CD4-positive, alpha-beta T cell treated with Interleukin-17A for 4 hours (primary cell): ENCODE measurements at regions not wholly inside any gene's neighbourhood (a gene's known extent, or its start where the extent isn't known, plus 50 kb on each side); places are given as distances from the start of the nearest gene placed in this dataset.

ENCODE experiments used
- DNase-seq: peaks from one replicate; pipeline ENCODE4 v3.0.0-alpha.2; 2020; ENCODE audit warnings: mixed read lengths

DNA sequence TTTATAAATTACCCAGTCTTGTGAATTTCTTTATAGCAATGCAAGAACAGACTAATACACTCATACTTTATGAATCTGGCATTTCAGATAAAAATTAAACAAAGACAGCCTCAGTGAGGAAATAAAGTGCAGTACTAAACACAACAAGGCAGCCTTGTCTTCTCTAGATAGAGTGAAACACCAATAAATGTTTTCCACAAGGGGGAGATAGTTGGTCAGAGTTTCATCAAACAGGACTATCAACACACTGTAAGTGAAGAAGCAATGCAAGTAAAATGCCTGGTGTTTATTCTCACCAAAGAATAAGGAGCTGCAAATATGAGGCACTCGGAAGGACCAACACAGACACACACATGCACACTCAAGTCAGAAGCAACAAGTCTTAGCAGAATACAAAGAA, 62.8 kb downstream of the FAM9B start:
- DNase-seq = no peak

DNA sequence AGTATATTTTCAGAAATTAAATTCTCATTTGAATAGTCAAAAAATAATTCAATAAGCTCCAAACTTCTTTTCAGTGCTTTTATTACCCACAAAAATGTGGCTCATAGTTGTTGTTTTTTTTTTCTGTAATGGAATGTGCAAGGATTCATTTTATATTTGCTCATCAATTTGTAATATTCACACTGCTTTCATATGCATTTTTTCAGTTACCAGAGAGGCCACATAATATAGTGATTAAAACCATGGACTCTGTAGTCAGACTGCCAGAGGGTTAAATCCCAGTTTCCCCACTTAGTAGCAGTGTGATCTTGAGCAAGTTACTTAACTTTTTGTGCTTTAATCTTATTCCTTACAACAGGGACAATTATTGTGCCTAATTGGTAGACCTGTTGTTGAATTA, 64.5 kb downstream of the FAM9B start:
- DNase-seq = no peak

DNA sequence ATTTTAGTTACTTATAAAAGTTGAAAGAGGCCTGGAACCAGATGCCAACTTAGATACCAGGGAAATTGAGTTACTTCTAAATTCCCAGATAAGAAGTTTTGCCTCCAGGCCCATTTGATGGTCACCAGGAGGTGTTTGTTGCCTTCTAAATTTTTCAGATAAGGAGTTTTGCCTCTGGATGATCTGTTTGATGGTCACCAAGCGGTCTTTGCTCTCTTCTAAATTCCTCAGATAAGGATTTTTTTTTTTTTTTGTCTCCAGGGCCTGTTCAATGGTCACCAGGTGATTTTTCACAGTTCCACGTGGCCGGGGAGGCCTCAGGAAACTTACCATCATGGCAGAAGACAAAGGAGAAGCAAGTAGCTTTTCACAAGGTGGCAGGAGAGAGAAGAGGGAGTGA, 66.5 kb downstream of the FAM9B start:
- DNase-seq = no peak

DNA sequence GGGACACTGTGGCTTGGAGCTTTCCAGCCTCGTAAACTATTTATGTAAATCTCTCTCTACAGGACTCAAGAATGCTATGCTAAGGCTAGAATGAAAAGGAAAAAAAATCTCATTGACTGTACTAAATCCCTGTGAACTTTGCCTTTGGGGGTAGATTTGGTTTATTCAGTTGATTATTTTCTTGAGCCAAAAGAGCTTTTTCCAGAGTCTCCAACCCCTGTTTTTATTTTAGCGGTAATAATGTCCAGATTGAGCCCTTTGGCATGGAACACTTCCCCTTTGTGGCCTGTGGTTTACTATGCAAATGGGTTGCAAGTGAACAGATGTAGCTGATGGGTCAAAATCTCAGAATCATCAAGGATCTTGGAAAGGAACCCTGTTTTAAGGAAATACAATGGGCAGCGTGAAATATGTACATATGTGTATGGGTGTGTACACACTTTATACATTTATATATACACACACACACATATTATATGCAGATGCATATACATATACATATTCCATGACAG, 72.9 kb downstream of the FAM9B start:
- no peak for DNase-seq

DNA sequence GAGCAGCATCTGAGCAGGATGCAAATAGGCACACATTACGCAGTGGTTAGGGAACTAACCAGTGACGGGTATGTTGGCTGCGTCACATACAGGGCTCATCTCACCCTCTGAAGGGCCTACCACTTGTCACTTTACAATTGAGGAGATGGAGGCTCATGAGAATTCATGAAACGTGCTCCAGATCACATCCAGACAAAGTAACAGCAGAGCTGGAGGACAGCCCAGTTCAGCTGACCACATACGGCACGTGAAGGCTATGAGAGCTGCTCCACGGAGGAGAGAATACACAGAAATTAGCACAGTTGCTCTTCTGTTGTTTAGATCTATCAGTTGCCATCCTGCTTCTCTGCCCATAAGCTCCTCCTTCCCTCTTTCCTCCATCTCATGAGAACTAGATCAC, 78.4 kb downstream of the FAM9B start:
- no peak for DNase-seq

DNA sequence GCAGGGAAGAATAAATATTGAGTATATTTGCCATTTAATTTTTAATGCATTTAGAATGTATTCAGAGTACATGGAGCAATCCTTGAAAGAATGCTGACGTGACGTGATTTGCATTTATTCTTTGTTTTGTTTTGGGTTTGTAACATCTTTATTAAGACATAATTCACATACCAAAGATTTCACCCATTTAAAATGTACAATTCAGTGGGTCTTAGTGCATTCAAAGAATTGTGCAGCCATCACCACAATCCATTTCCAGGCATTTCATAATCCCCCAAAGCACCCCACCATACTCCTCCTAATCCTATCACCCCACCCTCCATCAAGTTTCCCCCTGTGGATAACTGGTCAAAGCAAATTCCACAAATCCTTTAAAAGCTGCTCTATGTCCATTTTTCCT, 87.4 kb downstream of the FAM9B start:
- DNase-seq = no peak

DNA sequence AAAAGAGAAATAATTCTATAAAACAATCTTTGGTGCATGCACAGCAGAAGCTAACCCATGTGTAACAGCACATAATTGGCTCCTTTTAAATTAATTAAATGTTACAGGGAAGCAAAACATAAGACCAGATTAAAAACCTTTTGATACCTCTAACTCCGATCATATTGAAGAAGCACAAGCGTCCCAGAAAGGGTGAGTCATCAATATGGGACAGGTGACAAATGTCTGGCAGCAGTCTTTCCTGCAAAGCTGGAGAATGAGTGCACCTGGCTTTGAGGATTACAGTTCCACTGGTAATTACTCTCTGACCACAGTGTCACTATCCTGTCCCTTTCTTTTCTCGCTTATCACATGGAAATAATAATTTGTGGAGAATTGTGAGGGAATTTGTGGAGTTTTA, 94.6 kb downstream of the FAM9B start:
- DNase-seq = no peak

DNA sequence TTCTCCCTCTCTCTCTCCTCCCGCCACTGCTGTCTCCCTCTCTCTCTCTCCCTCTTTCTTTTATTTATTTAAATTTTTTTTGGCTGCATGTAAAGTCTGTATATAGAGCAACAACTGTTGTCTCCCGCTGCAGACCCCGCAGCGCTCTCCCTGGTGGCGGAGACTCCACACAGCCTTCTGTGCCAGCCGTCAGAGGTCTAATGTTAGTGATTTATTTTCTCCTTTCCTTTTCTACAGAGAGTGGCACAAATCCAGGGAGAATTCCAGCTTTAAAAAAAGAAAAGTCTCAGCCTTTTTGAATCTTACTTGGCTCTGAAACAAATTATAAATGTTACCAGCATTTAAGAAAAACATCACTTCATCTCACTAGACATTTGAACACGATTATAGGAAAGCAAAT, 106.2 kb downstream of the FAM9B start:
- no peak for DNase-seq

DNA sequence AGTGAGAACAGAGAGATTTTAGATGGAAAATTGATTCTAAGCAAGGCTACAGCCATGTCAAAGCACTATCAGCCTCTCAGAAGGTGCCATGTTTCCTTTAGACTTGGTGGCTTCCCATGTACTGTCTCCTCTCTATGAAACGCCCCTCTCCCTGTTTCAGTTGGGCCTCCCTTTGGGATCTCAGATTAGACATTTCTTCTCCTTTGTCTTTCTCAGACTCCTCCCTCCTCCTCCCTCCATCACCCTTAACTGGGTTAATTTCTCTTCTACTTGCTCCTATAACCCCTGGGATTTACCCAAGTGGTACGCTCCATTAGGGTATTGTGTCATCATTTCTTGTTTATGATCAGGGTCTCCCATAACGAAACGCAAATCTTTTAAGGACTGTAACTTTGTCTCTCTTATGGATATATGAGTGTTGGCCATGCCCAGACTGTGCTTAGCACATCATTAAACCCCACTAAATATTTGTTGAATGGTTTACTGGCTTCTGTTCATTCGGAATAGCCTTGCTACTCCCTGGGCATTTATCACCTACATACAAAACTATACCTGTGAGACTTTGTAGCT, 106.8 kb downstream of the FAM9B start:
- DNase-seq = no peak

DNA sequence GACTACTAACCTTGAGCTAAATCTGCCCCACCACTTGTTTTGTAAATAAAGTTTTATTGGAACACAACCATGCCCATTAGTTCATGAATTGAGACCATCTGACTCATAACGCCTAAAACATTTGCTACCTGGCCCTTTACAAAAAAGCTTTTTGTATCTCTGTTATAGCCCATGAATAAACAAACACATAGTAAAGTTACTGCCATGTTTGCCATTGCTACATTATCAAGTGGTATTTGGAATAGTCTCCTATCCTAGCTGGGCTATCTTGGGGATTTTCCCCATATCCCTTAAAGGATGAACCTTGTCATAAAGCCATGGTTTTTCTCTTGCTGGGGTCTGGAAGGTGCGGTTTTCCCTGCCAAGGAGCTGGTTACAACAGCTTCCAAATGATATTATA, 112.3 kb downstream of the FAM9B start:
- DNase-seq = no peak

DNA sequence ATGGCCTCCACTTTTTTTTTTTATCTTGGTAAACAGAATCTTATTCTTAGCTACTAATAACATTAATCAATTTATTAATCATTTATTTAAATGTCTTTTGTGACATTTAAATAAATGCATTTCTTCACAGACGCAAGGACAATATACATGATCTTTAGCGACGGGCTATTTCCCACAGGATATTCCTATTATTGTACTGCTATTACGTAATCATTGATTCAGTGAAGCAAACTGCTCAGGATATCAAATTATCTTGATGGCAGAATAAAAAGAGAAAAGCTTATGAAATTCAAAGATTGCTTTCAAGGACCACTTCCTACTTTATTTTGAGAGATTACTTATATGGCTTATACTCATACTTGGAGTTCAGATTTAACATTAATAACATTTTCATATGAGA, 114.1 kb downstream of the FAM9B start:
- DNase-seq = no peak

DNA sequence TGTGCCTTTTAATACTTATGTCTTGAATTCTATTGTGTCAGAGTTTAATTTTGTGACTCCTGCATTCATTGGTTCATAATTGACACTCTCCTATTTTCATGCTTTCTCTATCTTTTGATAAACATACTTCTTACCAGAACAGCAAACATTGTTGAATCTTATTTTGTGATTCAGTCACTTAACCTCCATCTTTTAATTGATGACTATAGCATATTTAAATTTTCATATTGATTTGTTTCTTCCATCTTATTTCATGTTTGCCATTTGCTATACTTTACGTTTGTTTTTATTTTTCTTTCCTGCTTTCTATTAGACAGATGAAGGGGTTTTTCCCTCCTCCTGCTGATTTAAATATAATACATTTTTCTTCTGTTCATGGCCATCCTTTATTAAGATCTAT, 115.5 kb upstream of the FAM9A start:
- no peak for DNase-seq

DNA sequence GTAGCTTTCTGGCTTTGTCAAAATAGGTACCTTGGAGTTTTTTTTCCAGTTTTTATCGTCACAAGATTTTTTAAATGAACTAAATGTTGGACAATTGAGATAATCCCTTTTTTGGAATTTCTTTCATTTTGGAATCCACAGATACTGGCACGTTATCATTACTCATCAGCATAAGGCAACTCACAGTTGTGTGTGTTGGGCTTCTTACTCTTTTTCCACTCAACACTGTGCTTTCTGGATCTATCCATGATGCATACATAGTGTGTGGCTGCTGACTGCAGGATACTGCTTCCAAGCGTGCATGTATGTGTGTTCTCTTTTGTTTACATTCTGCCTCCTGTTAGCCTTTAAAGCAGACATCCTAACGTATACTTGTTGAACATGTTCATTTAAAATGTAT, 113.5 kb upstream of the FAM9A start:
- DNase-seq = no peak

DNA sequence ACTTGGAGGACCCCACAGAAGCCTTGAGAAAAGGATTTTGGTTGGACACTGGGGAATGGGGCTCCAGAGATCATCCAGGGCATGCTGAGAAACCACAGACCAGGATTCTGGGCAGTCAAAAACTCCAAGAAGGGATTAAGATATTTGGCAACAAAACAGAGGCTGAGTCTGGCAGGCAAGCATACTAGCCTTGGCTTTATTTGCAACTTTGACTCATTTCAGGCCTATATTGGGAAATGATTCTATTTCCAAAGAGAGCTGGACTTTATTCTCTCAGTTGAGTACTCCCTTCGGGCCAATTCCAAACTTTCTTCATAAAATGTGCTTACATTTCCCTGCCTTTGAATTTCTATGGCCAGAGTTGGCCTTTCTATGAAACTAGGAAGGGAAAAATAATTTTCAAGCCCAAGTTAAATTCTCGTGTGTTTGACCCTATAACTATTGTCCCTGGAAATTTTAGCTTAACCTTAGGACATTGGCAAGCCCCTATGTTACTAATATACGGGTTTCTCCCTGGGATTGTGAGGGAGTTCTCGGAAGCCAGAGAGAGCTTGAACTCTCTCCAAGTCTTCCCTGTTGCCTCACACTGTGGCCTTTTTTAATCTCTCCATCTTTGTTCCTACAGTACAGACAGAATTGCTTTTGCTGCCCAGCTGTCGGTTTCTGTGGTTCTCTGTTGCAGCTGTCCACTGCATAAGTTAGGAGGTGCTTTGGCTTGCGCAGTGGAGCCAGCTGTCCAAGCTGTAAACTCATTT, 112.6 kb upstream of the FAM9A start:
- DNase-seq = no peak

DNA sequence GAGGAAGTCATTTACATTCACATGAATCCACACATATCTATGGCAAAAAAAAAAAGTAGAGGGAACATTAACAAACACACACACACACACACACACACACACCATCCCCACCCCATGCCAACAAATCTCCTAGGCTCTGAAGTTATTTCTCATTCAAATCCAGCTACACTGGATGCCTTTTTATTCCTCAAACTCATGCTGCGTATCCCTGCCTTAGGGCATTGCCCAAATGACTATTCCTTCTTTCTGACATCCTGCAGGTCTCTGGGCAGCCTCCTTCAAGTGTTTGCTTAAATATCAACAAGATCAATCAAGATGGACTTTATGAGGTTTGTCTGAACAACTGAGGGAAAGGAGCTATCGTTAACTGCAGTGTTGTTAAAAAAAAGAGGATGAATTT, 106.5 kb upstream of the FAM9A start:
- DNase-seq = no peak

DNA sequence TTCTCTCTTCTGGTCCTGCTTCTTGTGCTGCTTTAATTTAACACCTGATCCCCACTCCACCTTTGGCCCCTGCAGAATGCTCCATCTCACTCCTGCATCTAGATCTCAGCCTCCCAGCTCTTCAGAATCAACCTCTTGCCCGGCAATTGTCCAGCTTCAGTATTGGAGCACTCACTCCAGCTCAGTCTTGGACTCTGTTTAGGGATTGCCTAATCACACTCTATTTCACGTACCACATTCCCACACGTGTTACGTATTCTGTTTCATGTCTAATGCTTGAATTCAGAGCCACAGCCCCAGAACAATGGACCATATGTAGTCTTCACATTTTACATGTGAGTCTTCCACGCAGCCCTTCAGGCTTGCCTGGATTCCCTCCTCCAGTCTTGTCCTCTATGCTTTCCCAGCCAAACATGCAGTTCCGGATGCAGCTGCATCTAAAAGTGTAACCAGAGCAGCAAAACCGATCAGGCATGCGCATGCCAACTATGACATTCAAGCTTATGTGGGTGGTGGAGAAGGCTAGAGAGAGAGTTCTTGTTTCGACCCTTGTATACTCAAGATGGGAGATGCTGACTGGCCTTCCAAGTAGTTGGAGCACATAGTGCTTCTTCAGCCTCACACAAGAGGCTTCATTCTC, 105.2 kb upstream of the FAM9A start:
- DNase-seq = no peak

DNA sequence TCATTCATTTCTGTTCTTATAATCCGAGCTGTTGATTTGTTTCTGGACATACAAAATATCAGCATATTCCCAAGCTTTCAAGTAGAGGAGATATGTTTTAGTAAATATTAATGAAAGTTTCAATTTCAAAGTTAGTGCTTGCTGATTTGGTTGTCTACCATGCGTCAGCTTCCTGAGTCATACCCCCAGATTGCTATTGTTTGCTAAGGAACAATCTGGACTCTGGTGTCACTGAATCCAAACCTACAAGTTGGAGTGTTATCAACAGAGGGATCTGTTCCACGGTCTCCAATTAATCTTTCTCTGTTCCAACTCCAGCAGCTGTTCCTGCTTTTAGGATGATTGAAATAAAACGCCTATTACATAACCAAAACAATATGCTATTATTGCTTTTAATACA, 96.1 kb upstream of the FAM9A start:
- DNase-seq = no peak

DNA sequence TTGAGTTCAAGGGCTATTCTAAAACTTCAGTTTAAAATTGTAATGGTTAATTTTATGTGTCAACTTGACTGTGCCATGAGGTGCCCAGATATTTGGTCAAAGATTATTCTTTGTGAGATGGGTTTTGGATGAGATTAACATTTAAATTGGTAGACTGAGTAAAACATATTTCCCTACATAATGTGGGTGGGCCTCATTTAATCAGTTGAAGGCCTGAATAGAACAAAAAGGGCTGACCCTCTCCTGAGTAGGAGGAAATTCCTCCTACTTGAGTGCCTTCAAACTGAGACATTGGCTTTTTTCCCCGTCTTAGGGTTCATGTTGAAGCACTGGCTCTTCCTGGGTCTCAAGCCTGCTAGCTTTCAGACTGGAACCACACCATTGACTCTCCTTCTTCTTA, 89.6 kb upstream of the FAM9A start:
- no peak for DNase-seq

DNA sequence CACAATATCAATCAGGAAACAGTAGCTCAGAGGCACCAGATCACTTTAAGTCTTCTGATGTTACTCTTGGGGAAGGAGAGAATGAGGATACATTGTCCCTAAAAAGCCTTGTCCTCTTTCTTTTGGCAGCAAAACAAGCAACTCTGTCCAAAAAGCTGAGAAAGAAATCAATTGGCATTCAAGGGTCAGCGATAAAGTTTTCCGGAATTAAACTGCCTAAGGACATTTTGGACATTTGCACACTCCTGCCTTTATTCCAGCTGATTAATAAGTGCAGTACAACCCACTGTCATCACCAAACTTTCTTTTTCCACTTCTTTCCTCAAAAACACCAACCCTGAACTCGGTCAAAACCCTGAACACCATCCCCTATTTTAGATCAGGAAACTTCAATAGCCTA, 85.8 kb upstream of the FAM9A start:
- no peak for DNase-seq

DNA sequence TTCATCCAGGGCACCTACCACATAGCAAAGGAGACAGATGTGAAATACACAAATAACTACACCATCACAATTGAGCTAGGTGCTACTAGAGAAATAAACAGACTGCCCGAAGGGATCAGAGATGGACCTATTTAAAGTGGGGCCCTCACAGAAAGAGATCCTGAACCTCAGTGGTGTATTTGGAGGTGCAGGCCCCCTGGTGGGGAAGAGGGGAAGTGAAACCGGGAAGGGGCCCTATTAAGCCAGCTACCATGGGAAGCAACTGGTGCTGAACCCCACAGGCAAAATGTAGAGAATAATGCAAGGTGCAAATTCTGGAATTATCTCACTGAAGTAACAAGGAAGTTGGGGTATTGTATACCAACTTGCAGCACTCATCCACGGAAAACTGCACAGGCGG, 78.6 kb upstream of the FAM9A start:
- DNase-seq = peak; percentile 32

DNA sequence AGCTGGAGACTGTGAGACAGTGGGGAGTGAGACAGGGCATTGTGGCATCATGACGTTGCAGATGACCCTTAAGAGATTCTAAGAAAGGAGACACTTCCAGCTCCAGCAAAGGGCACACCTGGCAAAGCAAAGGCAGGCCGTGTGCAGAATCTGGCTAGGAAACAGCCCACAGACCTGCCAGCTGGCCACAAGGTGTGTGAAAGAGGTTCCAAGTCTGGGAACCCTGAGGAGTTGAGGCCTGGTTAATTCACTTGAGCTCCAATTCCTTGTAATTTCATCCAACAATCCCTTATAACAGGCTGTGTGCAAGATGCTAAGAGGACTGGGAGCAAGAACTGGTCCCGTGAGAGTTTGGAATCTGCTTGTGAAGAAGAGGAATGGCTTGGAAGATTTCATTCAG, 72.8 kb upstream of the FAM9A start:
- no peak for DNase-seq

DNA sequence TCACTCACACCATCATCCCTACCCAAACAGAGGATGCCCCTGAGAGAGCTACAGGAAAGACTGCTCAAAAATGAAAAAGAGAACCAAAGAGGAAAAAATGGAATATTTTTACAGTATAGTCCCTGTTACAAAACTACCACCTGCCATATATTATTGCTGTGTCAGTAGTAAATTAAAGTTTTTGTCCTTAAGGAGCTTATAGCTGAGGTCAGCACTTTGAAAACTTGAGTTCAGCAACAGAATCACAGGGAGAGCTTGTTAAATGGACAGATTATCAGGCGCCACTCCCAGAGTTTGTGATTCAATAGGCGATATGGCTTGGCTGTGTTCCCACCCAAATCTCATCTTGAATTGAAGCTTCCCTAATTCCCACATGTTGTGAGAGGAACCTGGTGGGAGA, 71.9 kb upstream of the FAM9A start:
- DNase-seq = no peak

DNA sequence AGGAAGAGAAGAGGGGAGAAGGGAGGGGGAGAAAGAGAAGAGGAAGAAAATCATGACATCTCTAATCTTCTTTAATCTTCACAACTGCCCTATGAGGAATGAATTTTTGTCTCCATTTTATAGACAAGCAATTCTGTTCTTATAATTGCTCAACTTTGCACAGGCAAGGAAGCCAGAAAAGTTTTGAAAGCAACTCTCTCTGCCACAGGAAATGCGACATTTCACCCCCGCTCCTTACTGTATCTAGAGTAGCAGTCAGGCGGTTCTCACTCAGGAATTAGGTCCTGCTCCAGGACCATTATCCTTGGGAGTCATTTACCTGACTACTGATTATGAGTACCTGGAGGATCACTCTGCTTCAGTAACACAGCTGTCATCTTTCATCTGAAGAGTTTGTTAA, 69.2 kb upstream of the FAM9A start:
- no peak for DNase-seq

DNA sequence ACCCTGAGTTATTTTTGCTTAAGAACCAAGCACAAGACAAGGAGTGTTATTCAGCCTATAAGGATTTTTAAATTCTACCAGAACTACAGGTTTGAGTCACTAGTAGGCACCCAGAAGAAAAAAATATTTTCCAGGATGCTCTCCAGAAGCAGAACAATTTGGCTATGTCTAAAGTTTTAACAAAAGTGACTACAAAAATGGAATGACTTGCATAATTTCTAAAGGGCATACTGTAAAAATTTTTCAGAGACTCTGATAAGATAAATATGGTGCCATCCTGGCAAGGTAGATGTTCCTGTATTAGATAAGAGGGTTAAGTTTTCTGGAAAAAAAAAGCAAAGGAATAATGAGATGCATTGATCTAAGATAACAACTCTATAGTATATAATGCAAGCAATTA, 68.6 kb upstream of the FAM9A start:
- no peak for DNase-seq

DNA sequence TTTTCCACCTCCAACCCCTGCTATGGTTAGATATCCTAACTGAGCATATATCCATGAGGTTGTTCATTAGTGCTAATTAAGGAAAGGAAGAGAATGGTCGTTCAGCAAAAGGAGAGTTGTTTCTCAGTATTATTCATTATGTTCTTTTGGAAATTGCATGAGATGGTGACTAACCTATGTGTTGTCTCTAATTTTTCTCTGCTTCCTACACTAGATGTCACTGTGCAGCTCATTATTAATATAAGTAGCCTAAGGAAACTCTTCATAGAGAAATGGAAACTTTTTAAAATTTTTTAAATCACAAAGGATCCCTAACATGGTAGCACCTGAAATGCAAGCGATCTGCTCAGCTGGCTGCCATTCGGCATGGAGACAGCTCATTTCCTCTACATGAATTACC, 67.7 kb upstream of the FAM9A start:
- DNase-seq = no peak
